K562 (cell line): ENCODE measurements at regions not wholly inside any gene's neighbourhood (a gene's known extent, or its start where the extent isn't known, plus 50 kb on each side); places are given as distances from the start of the nearest gene placed in this dataset.

Experiments used
- CTCF ChIP-seq, 3 experiments: IDR thresholded peaks in 2 of 3; conservative IDR thresholded peaks in 1 of 3; 2 replicates each; pipeline ENCODE4 v1.5.1; 2011 to 2012; ENCODE audit warnings: low read length in 3 of 3, mild to moderate bottlenecking in 3 of 3, control low read depth in 2 of 3, improper control_type of control experiment in 1 of 3, inconsistent platforms in 1 of 3, low read depth in 1 of 3, mixed read lengths in 1 of 3, moderate library complexity in 1 of 3; ENCODE audit not compliant: insufficient read depth in 2 of 3
- HDAC6 ChIP-seq: IDR thresholded peaks from 2 replicates; pipeline ENCODE4 v1.6.1; 2012; ENCODE audit warnings: low read depth, mild to moderate bottlenecking, control low read depth, inconsistent platforms, low read length, moderate library complexity
- JUND ChIP-seq, 2 experiments: IDR thresholded peaks; 2 replicates in 1 of 2; 3 replicates in 1 of 2; pipeline ENCODE4 v1.6.1; 2011; ENCODE audit warnings: borderline replicate concordance in 2 of 2, low read depth in 2 of 2, low read length in 2 of 2, improper control_type of control experiment in 1 of 2, missing biosample characterization in 1 of 2, missing genetic modification characterization in 1 of 2, missing genetic modification reagents in 1 of 2
- MYC ChIP-seq, 2 experiments: fragments of 250-450 bp in 1 of 2; sonication (Bioruptor Pico) in 1 of 2; IDR thresholded peaks; 2 replicates each; pipeline versions ENCODE4 v1.5.1 to v1.6.1; 2012 to 2021; ENCODE audit warnings: low read depth in 2 of 2, borderline replicate concordance in 1 of 2, improper control_type of control experiment in 1 of 2, low read length in 1 of 2, mild to moderate bottlenecking in 1 of 2, moderate library complexity in 1 of 2
- SMARCE1 ChIP-seq: fragments of 450-650 bp; IDR thresholded peaks from 2 replicates; pipeline ENCODE4 v1.7.1; 2016; ENCODE audit warnings: mild to moderate bottlenecking

DNA sequence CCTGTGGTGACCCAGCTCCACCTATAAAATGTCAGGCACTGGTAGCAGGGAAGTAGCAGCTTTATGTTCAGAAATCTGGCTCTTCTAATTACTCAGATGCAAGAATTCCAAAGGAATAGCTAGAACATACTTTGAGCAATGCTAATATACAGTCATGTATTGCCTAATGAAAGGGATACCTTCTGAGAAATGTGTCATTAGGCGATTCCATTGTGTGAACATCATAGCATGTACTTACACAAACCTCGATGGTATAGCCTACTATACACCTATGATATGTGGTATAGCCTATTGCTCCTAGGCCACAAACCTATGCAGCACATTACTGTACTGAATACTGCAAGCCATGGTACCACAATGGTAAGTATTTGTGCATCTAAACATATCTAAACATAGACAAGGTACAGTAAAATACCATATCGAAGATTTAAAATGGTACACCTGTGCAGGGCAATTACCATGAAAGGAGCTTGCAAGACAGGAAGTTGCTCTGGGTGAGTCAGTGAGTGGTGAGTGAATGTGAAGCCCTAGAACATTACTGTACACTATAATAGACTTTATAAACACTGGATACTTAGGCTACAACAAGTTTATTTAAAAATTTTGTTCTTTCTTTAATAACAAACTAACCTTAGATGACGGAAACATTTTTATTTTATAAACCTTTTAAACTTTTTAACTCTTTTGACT, 50.3 kb upstream of the ETAA1 start:
- no peak for TF ChIP-seq SMARCE1
- no peak for TF ChIP-seq CTCF (IDR thresholded peaks at IDR 0.05 in 2 of 3, conservative IDR thresholded peaks at IDR 0.05 in 1 of 3; ENCODE audit: insufficient read depth in 2 of 3, low read depth in 1 of 3, low read length in 3 of 3)
- TF ChIP-seq MYC (IDR thresholded peaks at IDR 0.05; ENCODE audit: low read depth, low read length): no peak
- TF ChIP-seq MYC (CRISPR knock-in tag; IDR thresholded peaks at IDR 0.05; ENCODE audit: borderline replicate concordance, low read depth): no peak
- no peak for TF ChIP-seq JUND (IDR thresholded peaks at IDR 0.05; ENCODE audit: borderline replicate concordance, low read depth, low read length)
- TF ChIP-seq JUND (tag; IDR thresholded peaks at IDR 0.05; ENCODE audit: borderline replicate concordance, low read depth, low read length): no peak
- TF ChIP-seq HDAC6: no peak
